HepG2 (cell line): ENCODE measurements at regions not wholly inside any gene's neighbourhood (a gene's known extent, or its start where the extent isn't known, plus 50 kb on each side); places are given as distances from the start of the nearest gene placed in this dataset.

ENCODE experiments used
- FIP1L1 ChIP-seq: fragments of 200-400 bp; formaldehyde crosslinking; IDR thresholded peaks from 2 replicates; pipeline ENCODE4 v1.6.1; 2018; ENCODE audit warnings: low read depth, mild to moderate bottlenecking, low read length, moderate library complexity, borderline replicate concordance; ENCODE audit not compliant: insufficient read depth
- KDM2A ChIP-seq: sonication (generic); formaldehyde crosslinking; IDR thresholded peaks from 2 replicates; pipeline ENCODE4 v1.4.0; 2020; ENCODE audit warnings: low read depth, missing genetic modification reagents, borderline replicate concordance
- PRMT3 ChIP-seq: sonication (generic); formaldehyde crosslinking; IDR thresholded peaks from 2 replicates; pipeline ENCODE4 v1.8.1; 2022; ENCODE audit warnings: low read depth, mild to moderate bottlenecking, moderate library complexity, missing genetic modification reagents, borderline replicate concordance
- RELA ChIP-seq: sonication (generic); formaldehyde crosslinking; IDR thresholded peaks from 2 replicates; pipeline ENCODE4 v1.4.0; 2020; ENCODE audit warnings: missing genetic modification reagents
- SMARCE1 ChIP-seq: fragments of 450-650 bp; IDR thresholded peaks from 2 replicates; pipeline ENCODE4 v1.6.1; 2017; ENCODE audit warnings: borderline replicate concordance
- ZNF362 ChIP-seq: sonication (generic); formaldehyde crosslinking; IDR thresholded peaks from 2 replicates; pipeline ENCODE4 v1.4.0; 2020; ENCODE audit warnings: missing genetic modification reagents, mild to moderate bottlenecking, borderline replicate concordance
- ZNF629 ChIP-seq: sonication (generic); formaldehyde crosslinking; conservative IDR thresholded peaks from 2 replicates; pipeline ENCODE4 v1.5.0; 2020; ENCODE audit warnings: missing genetic modification reagents
- TF ChIP-seq, protein P1 (sequence below): sonication (generic); formaldehyde crosslinking; IDR thresholded peaks from 2 replicates; pipeline ENCODE4 v1.4.0; 2020; ENCODE audit warnings: mild to moderate bottlenecking, missing genetic modification reagents
- TF ChIP-seq, protein P2 (sequence below): sonication (generic); formaldehyde crosslinking; IDR thresholded peaks from 2 replicates; pipeline ENCODE4 v1.5.0; 2020; ENCODE audit warnings: missing genetic modification reagents, mild to moderate bottlenecking, borderline replicate concordance

DNA sequence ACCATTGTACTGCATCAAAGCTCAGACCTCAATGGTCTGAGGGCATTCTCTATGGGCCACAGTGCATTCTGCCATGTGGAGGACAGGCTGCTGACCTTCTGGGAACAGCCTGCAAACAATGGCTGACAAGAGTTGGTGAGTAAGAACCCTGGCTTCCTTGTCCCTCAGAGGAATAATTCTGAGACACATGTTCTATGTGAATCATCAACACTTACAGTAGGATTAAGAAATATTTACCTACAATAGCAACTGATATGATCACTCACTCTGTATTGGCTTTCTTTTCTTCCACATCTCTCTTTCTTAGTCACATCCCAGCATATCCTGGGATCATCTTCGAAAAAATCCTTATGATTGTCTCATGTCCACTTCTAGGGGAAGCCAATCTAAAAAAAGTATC, 306.5 kb upstream of the ITGA1 start (continued):
- TF ChIP-seq SMARCE1, result no peak
- TF ChIP-seq FIP1L1, result no peak
- no peak for TF ChIP-seq ZNF362 (CRISPR knock-in tag)
- TF ChIP-seq, protein P1, sequence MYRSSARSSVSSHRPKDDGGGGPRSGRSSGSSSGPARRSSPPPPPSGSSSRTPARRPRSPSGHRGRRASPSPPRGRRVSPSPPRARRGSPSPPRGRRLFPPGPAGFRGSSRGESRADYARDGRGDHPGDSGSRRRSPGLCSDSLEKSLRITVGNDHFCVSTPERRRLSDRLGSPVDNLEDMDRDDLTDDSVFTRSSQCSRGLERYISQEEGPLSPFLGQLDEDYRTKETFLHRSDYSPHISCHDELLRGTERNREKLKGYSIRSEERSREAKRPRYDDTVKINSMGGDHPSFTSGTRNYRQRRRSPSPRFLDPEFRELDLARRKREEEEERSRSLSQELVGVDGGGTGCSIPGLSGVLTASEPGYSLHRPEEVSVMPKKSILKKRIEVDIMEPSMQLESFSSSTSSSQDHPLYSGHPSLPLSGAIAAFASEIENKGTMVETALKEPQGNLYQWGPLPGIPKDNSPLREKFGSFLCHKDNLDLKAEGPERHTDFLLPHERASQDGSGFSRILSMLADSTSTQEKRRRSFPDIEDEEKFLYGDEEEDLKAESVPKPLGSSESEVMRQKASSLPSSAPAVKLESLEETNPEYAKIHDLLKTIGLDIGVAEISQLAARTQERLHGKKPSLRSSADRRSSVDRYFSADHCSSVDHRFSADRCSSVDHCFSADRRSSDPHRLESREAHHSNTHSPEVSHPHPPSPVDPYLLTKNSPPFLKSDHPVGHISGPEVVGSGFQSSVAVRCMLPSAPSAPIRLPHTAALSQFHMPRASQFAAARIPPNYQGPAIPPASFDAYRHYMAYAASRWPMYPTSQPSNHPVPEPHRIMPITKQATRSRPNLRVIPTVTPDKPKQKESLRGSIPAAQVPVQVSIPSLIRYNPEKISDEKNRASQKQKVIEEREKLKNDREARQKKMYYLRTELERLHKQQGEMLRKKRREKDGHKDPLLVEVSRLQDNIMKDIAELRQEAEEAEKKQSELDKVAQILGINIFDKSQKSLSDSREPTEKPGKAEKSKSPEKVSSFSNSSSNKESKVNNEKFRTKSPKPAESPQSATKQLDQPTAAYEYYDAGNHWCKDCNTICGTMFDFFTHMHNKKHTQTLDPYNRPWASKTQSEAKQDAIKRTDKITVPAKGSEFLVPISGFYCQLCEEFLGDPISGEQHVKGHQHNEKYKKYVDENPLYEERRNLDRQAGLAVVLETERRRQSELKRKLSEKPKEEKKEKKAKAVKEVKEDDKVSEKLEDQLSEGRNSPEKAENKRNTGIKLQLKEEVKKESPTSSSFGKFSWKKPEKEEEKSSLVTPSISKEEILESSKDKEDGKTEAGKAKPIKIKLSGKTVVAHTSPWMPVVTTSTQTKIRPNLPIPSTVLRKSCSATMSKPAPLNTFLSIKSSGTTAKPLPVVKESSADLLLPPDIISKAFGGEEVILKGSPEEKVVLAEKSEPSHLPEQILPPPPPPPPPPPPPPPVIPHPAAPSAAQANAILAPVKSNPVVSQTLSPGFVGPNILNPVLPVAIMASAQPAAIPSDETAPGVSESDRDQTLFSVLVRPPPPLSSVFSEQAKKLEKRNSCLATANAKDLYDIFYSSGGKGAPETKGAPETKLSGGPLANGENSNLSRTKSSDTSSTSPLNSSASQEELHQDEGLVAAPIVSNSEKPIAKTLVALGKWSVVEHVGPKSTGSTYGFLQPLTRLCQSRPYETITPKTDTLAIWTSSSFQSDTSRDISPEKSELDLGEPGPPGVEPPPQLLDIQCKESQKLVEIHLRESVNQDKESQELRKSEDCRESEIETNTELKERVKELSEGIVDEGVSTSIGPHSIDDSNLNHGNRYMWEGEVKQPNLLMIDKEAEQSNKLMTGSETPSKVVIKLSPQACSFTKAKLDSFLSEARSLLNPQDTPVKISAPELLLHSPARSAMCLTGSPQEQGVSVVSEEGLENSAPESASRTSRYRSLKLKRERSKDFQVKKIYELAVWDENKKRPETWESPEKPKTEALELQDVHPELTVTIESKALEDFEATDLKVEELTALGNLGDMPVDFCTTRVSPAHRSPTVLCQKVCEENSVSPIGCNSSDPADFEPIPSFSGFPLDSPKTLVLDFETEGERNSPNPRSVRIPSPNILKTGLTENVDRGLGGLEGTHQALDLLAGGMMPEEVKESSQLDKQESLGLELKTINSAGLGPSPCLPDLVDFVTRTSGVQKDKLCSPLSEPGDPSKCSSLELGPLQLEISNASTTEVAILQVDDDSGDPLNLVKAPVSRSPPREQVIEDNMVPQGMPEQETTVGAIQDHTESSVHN (CRISPR knock-in tag), result no peak
- no peak for TF ChIP-seq RELA (CRISPR knock-in tag)
- TF ChIP-seq ZNF629 (CRISPR knock-in tag), result no peak
- no peak for TF ChIP-seq PRMT3 (CRISPR knock-in tag)
- TF ChIP-seq, protein P2, sequence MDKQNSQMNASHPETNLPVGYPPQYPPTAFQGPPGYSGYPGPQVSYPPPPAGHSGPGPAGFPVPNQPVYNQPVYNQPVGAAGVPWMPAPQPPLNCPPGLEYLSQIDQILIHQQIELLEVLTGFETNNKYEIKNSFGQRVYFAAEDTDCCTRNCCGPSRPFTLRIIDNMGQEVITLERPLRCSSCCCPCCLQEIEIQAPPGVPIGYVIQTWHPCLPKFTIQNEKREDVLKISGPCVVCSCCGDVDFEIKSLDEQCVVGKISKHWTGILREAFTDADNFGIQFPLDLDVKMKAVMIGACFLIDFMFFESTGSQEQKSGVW, result no peak
- no peak for TF ChIP-seq KDM2A (CRISPR knock-in tag)
